Caco-2 (cell line): ENCODE measurements at regions not wholly inside any gene's neighbourhood (a gene's known extent, or its start where the extent isn't known, plus 50 kb on each side); places are given as distances from the start of the nearest gene placed in this dataset.

ENCODE experiments used
- BruUV-seq: library from RNA; stranded (reverse); fragments of 400-500 nt; replicated peaks from 2 replicates; lab custom pipeline; 2021; lab: Mats Ljungman, UMichigan
- CTCF ChIA-PET: fragments of 300-600 bp; sonication (Branson Sonifier 250); formaldehyde crosslinking; loops from one replicate; lab custom pipeline; 2022; ENCODE audit warnings: antibody characterized with exemption; lab: Charles Lee
- POLR2A ChIA-PET: fragments of 300-600 bp; sonication (Branson Sonifier 250); formaldehyde crosslinking; loops from one replicate; lab custom pipeline; 2022; ENCODE audit warnings: antibody characterized with exemption; lab: Charles Lee
- DNase-seq, 2 experiments: peaks; one replicate each; pipeline versions ENCODE4 v3.0.0 to v3.0.0-alpha.2; 2020 to 2022
- H3K27me3 ChIP-seq: replicated peaks from 2 replicates; pipeline ENCODE4 v1.6.0; 2011; ENCODE audit warnings: low read length; ENCODE audit not compliant: control insufficient read depth, insufficient read depth
- H3K36me3 ChIP-seq: 2 replicates; pipeline ENCODE4 v1.5.1; 2011; ENCODE audit warnings: low read length; ENCODE audit not compliant: control insufficient read depth, insufficient read depth
- H3K4me1 ChIP-seq: fragments of 250-450 bp; sonication (Bioruptor Pico); 2 replicates; pipeline ENCODE4 v1.5.1; 2020; ENCODE audit warnings: mild to moderate bottlenecking
- H3K4me3 ChIP-seq: 2 replicates; pipeline ENCODE4 v1.5.1; 2011; ENCODE audit warnings: low read depth, mild to moderate bottlenecking, control low read depth, low read length
- H3K9me3 ChIP-seq: fragments of 250-450 bp; sonication (Bioruptor Pico); 2 replicates; pipeline ENCODE4 v1.5.1; 2020; ENCODE audit warnings: mild to moderate bottlenecking, moderate library complexity
- H3K27ac Mint-ChIP-seq: one replicate; pipeline ENCODE4 v1.8.0; 2022; ENCODE audit warnings: mixed read lengths; ENCODE audit not compliant: unreplicated experiment
- H3K27me3 Mint-ChIP-seq: one replicate; pipeline ENCODE4 v1.8.0; 2022; ENCODE audit warnings: mixed read lengths; ENCODE audit not compliant: insufficient read depth, unreplicated experiment
- H3K36me3 Mint-ChIP-seq: one replicate; pipeline ENCODE4 v1.8.0; 2022; ENCODE audit warnings: mild to moderate bottlenecking, mixed read lengths; ENCODE audit not compliant: insufficient read depth, unreplicated experiment
- H3K4me1 Mint-ChIP-seq: one replicate; pipeline ENCODE4 v1.8.0; 2022; ENCODE audit warnings: low read depth, mixed read lengths; ENCODE audit not compliant: unreplicated experiment
- H3K4me3 Mint-ChIP-seq: one replicate; pipeline ENCODE4 v1.8.0; 2022; ENCODE audit warnings: mild to moderate bottlenecking, moderate library complexity, mixed read lengths; ENCODE audit not compliant: unreplicated experiment
- H3K9me3 Mint-ChIP-seq: one replicate; pipeline ENCODE4 v1.8.0; 2022; ENCODE audit warnings: mixed read lengths; ENCODE audit not compliant: unreplicated experiment
- intact Hi-C: fragments of 100-400 bp; cut with micrococcal nuclease; formaldehyde crosslinking; loops from one replicate; pipeline ENCODE4 v1.10.0; 2022; ENCODE audit not compliant: unreplicated experiment
- TF ChIP-seq, protein P1 (sequence below), 2 experiments: fragments of 200-600 bp in 1 of 2; IDR thresholded peaks; 1 replicate in 1 of 2; 2 replicates in 1 of 2; pipeline versions ENCODE4 v1.5.1 to v1.8.0; 2011 to 2022; ENCODE audit warnings: antibody characterized with exemption in 1 of 2, control low read depth in 1 of 2, inconsistent platforms in 1 of 2, low read depth in 1 of 2, low read length in 1 of 2, mild to moderate bottlenecking in 1 of 2, moderate library complexity in 1 of 2; ENCODE audit not compliant: insufficient read depth in 1 of 2, severe bottlenecking in 1 of 2, unreplicated experiment in 1 of 2

DNA sequence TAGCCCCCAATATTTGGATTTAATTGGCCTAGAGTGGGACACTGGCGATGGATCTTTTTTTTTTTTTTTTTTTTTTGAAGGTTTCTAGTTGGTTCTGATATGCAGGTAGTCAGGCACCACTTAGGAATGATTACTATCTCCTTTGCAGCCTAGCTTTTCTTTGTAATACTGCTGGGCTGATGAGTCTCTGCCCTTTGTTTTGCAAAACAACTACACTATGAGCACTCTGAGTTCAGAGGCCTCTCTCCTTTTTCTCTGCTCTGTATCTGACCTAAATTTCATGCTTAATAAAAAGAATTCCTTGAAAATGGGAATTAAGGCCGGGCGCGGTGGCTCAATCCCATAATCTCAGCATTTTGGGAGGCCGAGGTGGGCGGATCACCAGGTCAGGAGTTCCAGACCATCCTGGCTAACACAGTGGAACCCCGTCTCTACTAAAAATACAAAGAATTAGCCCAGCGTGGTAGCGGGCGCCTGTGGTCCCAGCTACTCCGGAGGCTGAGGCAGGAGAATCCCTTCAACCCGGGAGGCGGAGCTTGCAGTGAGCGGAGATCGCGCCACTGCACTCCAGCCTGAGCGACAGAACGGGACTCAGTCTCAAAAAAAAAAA lies 1312.3 kb downstream of the FAM181B start:
- intact Hi-C loops: no loop called here
- POLR2A ChIA-PET: no interaction called here

DNA sequence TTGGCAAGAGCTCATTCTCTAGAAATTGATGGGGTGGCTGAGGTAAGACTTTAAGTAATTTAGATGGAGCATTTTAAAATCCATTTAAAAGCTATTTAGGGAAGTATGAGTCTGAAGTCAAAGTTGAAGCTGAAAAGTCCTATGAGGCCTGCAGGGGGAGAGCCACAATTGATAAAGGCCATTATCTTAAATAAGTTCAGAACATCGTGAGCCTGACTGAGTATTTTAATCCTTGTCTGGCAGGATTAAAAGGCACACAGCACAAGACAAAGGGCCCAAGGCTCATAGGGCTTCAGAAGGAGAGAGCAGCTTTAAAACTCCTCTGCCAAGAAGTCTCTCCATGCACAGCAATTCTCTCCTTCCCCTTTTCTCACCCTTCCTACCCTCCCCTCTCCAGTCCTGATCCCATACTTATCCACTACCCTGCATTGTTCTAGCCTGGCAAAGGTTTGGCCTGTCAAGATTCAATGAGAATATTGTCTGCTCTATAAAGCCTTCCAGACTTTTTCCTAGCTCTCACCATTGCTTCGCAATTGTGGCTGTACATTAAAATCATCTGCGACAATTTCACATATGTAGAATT lies 1312.9 kb downstream of the FAM181B start:
- Mint-ChIP-seq H3K27me3 (peaks cover 2% of the 10 kb centered on the region), H3K9me3 (no peaks in the 10 kb centered on the region), H3K4me3 (no peak overlapping the region), H3K27ac (no peak overlapping the region), H3K4me1 (no peaks in the 10 kb centered on the region), H3K36me3 (no peaks in the 10 kb centered on the region)
- no peak for DNase-seq
- H3K27me3 ChIP-seq: no peaks in the 10 kb centered on the region
- ChIA-PET CTCF (no interaction called here), POLR2A (no interaction called here)
- H3K9me3 ChIP-seq: no peaks in the 10 kb centered on the region
- BruUV-seq: no TSS peak
- intact Hi-C loops: loop anchor here (1.0 kb wide), 1 partner anchor 77 kb away; no protein-coding TSS in a partner anchor
- no peaks in the 10 kb centered on the region for H3K4me1 ChIP-seq
- TF ChIP-seq, protein P1, sequence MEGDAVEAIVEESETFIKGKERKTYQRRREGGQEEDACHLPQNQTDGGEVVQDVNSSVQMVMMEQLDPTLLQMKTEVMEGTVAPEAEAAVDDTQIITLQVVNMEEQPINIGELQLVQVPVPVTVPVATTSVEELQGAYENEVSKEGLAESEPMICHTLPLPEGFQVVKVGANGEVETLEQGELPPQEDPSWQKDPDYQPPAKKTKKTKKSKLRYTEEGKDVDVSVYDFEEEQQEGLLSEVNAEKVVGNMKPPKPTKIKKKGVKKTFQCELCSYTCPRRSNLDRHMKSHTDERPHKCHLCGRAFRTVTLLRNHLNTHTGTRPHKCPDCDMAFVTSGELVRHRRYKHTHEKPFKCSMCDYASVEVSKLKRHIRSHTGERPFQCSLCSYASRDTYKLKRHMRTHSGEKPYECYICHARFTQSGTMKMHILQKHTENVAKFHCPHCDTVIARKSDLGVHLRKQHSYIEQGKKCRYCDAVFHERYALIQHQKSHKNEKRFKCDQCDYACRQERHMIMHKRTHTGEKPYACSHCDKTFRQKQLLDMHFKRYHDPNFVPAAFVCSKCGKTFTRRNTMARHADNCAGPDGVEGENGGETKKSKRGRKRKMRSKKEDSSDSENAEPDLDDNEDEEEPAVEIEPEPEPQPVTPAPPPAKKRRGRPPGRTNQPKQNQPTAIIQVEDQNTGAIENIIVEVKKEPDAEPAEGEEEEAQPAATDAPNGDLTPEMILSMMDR (IDR thresholded peaks at IDR 0.05; ENCODE audit: insufficient read depth in 1 of 2, low read depth in 1 of 2, low read length in 1 of 2, severe bottlenecking in 1 of 2, unreplicated experiment in 1 of 2): peak; percentile 25 to 33
- H3K4me3 ChIP-seq: no peak overlapping the region
- no peaks in the 10 kb centered on the region for H3K36me3 ChIP-seq

More for the DNA sequence above, 1312.3 kb downstream of the FAM181B start:
- no TSS peak for BruUV-seq
- Mint-ChIP-seq H3K36me3 (no peaks in the 10 kb centered on the region), H3K4me1 (no peaks in the 10 kb centered on the region), H3K9me3 (no peaks in the 10 kb centered on the region), H3K4me3 (no peak overlapping the region), H3K27me3 (peaks cover 2% of the 10 kb centered on the region), H3K27ac (no peak overlapping the region)
- CTCF ChIA-PET: no interaction called here
- Histone ChIP-seq H3K36me3 (no peaks in the 10 kb centered on the region), H3K4me3 (no peak overlapping the region), H3K27me3 (no peaks in the 10 kb centered on the region), H3K4me1 (no peaks in the 10 kb centered on the region), H3K9me3 (no peaks in the 10 kb centered on the region)
- DNase-seq: no peak
- TF ChIP-seq, protein P1 (IDR thresholded peaks at IDR 0.05; ENCODE audit: insufficient read depth in 1 of 2, low read depth in 1 of 2, low read length in 1 of 2, severe bottlenecking in 1 of 2, unreplicated experiment in 1 of 2): no peak

DNA sequence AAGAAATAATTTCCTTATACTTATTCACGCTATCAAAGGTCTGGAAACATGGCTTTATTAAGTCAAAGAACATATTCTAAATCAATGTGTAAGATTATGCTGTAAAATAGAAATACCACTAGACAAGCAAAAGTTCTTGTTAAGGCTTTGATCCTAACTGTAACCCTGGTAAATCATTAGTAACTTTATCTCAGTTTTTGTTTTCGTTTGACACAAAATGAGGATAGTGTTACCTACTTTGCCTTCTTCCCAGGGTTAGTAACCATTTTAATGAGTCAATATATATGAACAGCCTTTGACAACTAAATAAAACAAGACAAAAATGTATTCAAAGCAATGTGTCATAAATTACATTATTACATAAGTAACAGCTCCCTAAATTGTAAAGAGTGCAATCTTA lies 1336.3 kb downstream of the FAM181B start:
- Histone ChIP-seq H3K9me3 (no peaks in the 10 kb centered on the region), H3K4me1 (peaks cover 10% of the 10 kb centered on the region), H3K4me3 (no peak overlapping the region), H3K27me3 (no peaks in the 10 kb centered on the region), H3K36me3 (no peaks in the 10 kb centered on the region)
- H3K27me3 Mint-ChIP-seq: peaks cover 3% of the 10 kb centered on the region
- TF ChIP-seq, protein P1 (IDR thresholded peaks at IDR 0.05; ENCODE audit: insufficient read depth in 1 of 2, low read depth in 1 of 2, low read length in 1 of 2, severe bottlenecking in 1 of 2, unreplicated experiment in 1 of 2): no peak
- H3K9me3 Mint-ChIP-seq: no peaks in the 10 kb centered on the region
- no peak for DNase-seq
- no TSS peak for BruUV-seq
- no peak overlapping the region for H3K27ac Mint-ChIP-seq
- ChIA-PET CTCF (no interaction called here), POLR2A (no interaction called here)
- intact Hi-C loops: no loop called here
- no peak overlapping the region for H3K4me3 Mint-ChIP-seq
- no peaks in the 10 kb centered on the region for H3K36me3 Mint-ChIP-seq
- H3K4me1 Mint-ChIP-seq: no peaks in the 10 kb centered on the region
